ENCODE measurements at regions not wholly inside any gene's neighbourhood (a gene's known extent, or its start where the extent isn't known, plus 50 kb on each side); places are given as distances from the start of the nearest gene placed in this dataset.

GRCh38 chr2:103249462-103249861 lies 487.6 kb downstream of the TMEM182 start:
- DNase-seq (ENCODE audit: low spot score): no peak
- in situ Hi-C loops (cut with MboI; ENCODE audit: low pct_unique_long_range_greater_than_20kb, low sequenced_read_pairs, unreplicated experiment): no loop called here
- TF ChIP-seq CTCF (IDR thresholded peaks at IDR 0.05; ENCODE audit: extremely low read depth, insufficient read depth, missing control alignments): no peak

- DNase-seq (ENCODE audit: low spot score): no peak
- in situ Hi-C loops (cut with MboI; ENCODE audit: low pct_unique_long_range_greater_than_20kb, low sequenced_read_pairs, unreplicated experiment): no loop called here
- TF ChIP-seq CTCF (IDR thresholded peaks at IDR 0.05; ENCODE audit: extremely low read depth, insufficient read depth, missing control alignments): no peak
Observed at GRCh38 chr2:103252781-103253180, 490.9 kb downstream of the TMEM182 start.

- TF ChIP-seq CTCF (IDR thresholded peaks at IDR 0.05; ENCODE audit: extremely low read depth, insufficient read depth, missing control alignments): no peak
- DNase-seq (ENCODE audit: low spot score): no peak
- in situ Hi-C loops (cut with MboI; ENCODE audit: low pct_unique_long_range_greater_than_20kb, low sequenced_read_pairs, unreplicated experiment): no loop called here
Observed at GRCh38 chr2:103254611-103255010, 492.8 kb downstream of the TMEM182 start.

- TF ChIP-seq CTCF (IDR thresholded peaks at IDR 0.05; ENCODE audit: extremely low read depth, insufficient read depth, missing control alignments): no peak
- DNase-seq (ENCODE audit: low spot score): no peak
- in situ Hi-C loops (cut with MboI; ENCODE audit: low pct_unique_long_range_greater_than_20kb, low sequenced_read_pairs, unreplicated experiment): no loop called here
Observed at GRCh38 chr2:103264058-103264768, 502.4 kb downstream of the TMEM182 start.

GRCh38 chr2:103265521-103265920 lies 503.7 kb downstream of the TMEM182 start:
- DNase-seq (ENCODE audit: low spot score): no peak
- no peak for TF ChIP-seq CTCF (IDR thresholded peaks at IDR 0.05; ENCODE audit: extremely low read depth, insufficient read depth, missing control alignments)
- in situ Hi-C loops (cut with MboI; ENCODE audit: low pct_unique_long_range_greater_than_20kb, low sequenced_read_pairs, unreplicated experiment): no loop called here

GRCh38 chr2:103268841-103269498 lies 507.1 kb downstream of the TMEM182 start:
- no peak for TF ChIP-seq CTCF (IDR thresholded peaks at IDR 0.05; ENCODE audit: extremely low read depth, insufficient read depth, missing control alignments)
- no peak for DNase-seq (ENCODE audit: low spot score)
- in situ Hi-C loops (cut with MboI; ENCODE audit: low pct_unique_long_range_greater_than_20kb, low sequenced_read_pairs, unreplicated experiment): no loop called here

Measured in GM13977 (cell line).